ENCODE measurements at regions not wholly inside any gene's neighbourhood (a gene's known extent, or its start where the extent isn't known, plus 50 kb on each side); places are given as distances from the start of the nearest gene placed in this dataset.
"Not testable (repeated sequence)": the region's sequence is repeated elsewhere in the genome, so short reads cannot be mapped to it uniquely, and the experiment has no call there.

- H3K4me3 ChIP-seq (ENCODE audit: low read depth, low read length), result no peak overlapping the region
- no peak overlapping the region for H3K27ac ChIP-seq (ENCODE audit: low read depth, low read length)
- ChIA-PET CTCF (no interaction called here), POLR2A (interaction anchor here (1.2 kb wide), 1 partner anchor 10 kb away, joined by 3 read pairs; no protein-coding TSS in a partner anchor)
- H3K9me3 ChIP-seq (ENCODE audit: control insufficient read depth, insufficient read depth, low read length), result no peaks in the 10 kb centered on the region; the same call in 1 of the 2 replicates
- no peaks in the 10 kb centered on the region for H3K27me3 ChIP-seq (ENCODE audit: control insufficient read depth, insufficient read depth, low read length)
- TF ChIP-seq CTCF (IDR thresholded peaks at IDR 0.05; ENCODE audit: low read depth, low read length), result no peak
- no peak for DNase-seq (ENCODE audit: low read depth, low spot score)
Measured at GRCh38 chr2:100747996-100748615, 71.8 kb upstream of the NPAS2 start.

DNA sequence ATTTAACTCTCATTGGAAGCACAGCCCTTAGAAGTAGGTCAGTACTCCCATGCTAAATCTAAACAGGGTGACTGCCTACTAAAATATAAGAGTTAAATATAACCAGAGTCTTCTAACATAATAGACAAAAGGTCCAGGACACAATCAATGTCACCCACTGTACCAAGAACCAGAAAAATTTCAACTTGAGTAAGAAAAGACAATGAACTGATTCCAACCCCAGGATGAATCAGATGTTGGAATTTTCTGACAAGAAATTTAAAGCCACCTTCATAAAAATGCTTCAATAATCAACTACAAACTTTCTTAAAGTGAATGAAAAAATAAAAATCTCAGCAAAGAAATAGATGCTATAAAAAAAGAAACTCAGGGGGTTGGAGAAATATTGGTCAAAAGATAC lies 71.3 kb upstream of the NPAS2 start:
- Histone ChIP-seq H3K9me3 (ENCODE audit: control insufficient read depth, insufficient read depth, low read length) (no peaks in the 10 kb centered on the region; the same call in 1 of the 2 replicates), H3K27me3 (ENCODE audit: control insufficient read depth, insufficient read depth, low read length) (no peaks in the 10 kb centered on the region), H3K4me3 (ENCODE audit: low read depth, low read length) (no peak overlapping the region), H3K27ac (ENCODE audit: low read depth, low read length) (no peak overlapping the region)
- TF ChIP-seq CTCF (IDR thresholded peaks at IDR 0.05; ENCODE audit: low read depth, low read length), result no peak
- ChIA-PET POLR2A (interaction anchor here (1.2 kb wide), 1 partner anchor 9 kb away, joined by 3 read pairs; no protein-coding TSS in a partner anchor), CTCF (interaction anchor here (1.5 kb wide), 1 partner anchor 18 kb away, joined by 3 read pairs; no protein-coding TSS in a partner anchor)
- DNase-seq (ENCODE audit: low read depth, low spot score), result no peak

DNA sequence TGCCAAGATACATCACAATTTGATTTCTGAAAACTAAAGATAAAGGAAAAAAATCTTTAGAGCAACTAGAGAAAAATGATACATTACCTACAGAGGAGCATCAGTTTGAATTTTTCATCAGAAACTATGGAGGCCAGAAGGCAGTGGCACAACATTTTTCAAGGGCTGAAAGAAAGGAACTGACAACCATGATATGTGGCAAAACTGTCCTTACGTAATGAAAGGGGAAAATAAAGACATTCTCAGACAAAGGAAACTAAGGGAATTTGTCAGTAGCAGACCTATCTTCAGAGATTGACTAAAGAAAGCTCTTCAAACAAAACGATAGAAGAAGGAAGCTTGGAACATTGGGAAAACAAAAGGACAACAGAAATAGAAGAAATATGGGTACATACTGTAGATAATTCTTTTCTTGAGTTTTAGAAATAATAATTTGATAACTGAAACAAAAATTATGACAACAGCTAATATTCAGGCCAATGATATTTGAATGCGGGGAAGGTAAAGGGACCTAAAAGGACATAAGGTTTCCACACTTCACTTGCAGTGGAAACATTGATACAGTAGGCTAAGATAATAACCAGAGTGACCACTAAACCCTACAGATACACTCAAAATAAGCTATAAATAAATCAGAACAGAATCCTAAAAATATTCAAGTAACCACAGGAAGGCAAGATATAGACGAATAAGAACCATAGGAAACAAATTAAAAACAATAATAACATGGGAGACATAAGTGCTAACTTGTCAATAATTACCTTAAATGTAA lies 70.0 kb upstream of the NPAS2 start:
- Histone ChIP-seq H3K9me3 (ENCODE audit: control insufficient read depth, insufficient read depth, low read length) (no peaks in the 10 kb centered on the region; the same call in 1 of the 2 replicates), H3K27ac (ENCODE audit: low read depth, low read length) (no peak overlapping the region), H3K27me3 (ENCODE audit: control insufficient read depth, insufficient read depth, low read length) (no peaks in the 10 kb centered on the region), H3K4me3 (ENCODE audit: low read depth, low read length) (no peak overlapping the region)
- TF ChIP-seq CTCF (IDR thresholded peaks at IDR 0.05; ENCODE audit: low read depth, low read length), result no peak
- ChIA-PET CTCF (interaction anchor here (0.7 to 1.5 kb wide), 3 partner anchors 20 to 1270 kb away, joined by 3 to 4 read pairs (median 3); no protein-coding TSS in a partner anchor), POLR2A (no interaction called here)
- no peak for DNase-seq (ENCODE audit: low read depth, low spot score)

GRCh38 chr2:100751871-100752625 lies 67.9 kb upstream of the NPAS2 start:
- CTCF ChIA-PET, result interaction anchor here (1.5 kb wide), 1 partner anchor 22 kb away, joined by 5 read pairs; no protein-coding TSS in a partner anchor
- H3K27ac ChIP-seq (ENCODE audit: low read depth, low read length), result peak overlapping the region; percentile 65
- not testable (repeated sequence) for H3K27me3 ChIP-seq (ENCODE audit: control insufficient read depth, insufficient read depth, low read length); H3K4me3 ChIP-seq (ENCODE audit: low read depth, low read length); DNase-seq (ENCODE audit: low read depth, low spot score); H3K9me3 ChIP-seq (ENCODE audit: control insufficient read depth, insufficient read depth, low read length)
- POLR2A ChIA-PET, result interaction anchor here (0.7 to 1.7 kb wide), 4 partner anchors 10 to 151 kb away, joined by 3 to 8 read pairs (median 4); no protein-coding TSS in a partner anchor

DNA sequence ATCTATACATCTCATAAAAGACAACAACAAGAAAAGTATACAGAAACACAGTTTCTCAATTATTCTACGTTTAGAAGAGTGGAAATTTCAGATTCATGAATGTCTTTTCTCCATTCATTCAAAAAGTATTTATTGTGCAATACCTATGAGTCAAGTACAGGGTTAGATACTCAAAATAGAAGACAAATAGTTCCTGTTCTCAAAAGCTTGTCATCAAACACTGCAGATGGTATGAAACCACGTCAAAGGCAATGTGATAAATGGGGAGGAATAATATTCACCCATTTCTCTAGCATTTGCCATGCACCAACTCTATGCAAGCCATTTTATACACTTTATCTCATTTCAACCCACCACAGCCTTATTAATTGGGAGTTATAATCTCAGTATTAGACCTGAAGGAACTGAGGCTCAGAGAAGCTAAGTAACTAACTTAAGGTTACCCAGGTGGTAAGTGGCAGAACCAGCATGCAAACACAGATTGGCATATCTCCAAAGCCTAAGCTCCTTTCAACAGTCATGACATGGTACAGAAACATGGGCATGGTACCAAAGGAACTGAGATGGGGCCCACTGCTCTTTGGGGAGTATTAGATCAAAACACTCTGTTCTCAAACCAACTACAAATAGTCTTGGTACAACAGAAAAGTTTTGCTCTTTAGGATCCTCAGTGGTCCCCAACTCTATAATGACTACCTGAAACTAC lies 67.2 kb upstream of the NPAS2 start:
- no peak for DNase-seq (ENCODE audit: low read depth, low spot score)

More for the DNA sequence above, 67.2 kb upstream of the NPAS2 start:
- no peak overlapping the region for H3K27ac ChIP-seq (ENCODE audit: low read depth, low read length)
- H3K4me3 ChIP-seq (ENCODE audit: low read depth, low read length), result no peak overlapping the region
- no peaks in the 10 kb centered on the region for H3K27me3 ChIP-seq (ENCODE audit: control insufficient read depth, insufficient read depth, low read length)
- no peak for TF ChIP-seq CTCF (IDR thresholded peaks at IDR 0.05; ENCODE audit: low read depth, low read length)
- H3K9me3 ChIP-seq (ENCODE audit: control insufficient read depth, insufficient read depth, low read length), result no peaks in the 10 kb centered on the region; the same call in 1 of the 2 replicates
- POLR2A ChIA-PET, result interaction anchor here (1.0 to 1.7 kb wide), 2 partner anchors 11 to 150 kb away, joined by 3 to 8 read pairs; no protein-coding TSS in a partner anchor
- CTCF ChIA-PET, result interaction anchor here (1.5 kb wide), 1 partner anchor 23 kb away, joined by 5 read pairs; no protein-coding TSS in a partner anchor
